NCI-H82 (cell line): ENCODE measurements at regions not wholly inside any gene's neighbourhood (a gene's known extent, or its start where the extent isn't known, plus 50 kb on each side); places are given as distances from the start of the nearest gene placed in this dataset.
"Not testable (repeated sequence)": the region's sequence is repeated elsewhere in the genome, so short reads cannot be mapped to it uniquely, and the experiment has no call there.

ENCODE experiments used
- DNase-seq: peaks from one replicate; lab custom pipeline; 2025; lab: John Stamatoyannopoulos, UW

DNA sequence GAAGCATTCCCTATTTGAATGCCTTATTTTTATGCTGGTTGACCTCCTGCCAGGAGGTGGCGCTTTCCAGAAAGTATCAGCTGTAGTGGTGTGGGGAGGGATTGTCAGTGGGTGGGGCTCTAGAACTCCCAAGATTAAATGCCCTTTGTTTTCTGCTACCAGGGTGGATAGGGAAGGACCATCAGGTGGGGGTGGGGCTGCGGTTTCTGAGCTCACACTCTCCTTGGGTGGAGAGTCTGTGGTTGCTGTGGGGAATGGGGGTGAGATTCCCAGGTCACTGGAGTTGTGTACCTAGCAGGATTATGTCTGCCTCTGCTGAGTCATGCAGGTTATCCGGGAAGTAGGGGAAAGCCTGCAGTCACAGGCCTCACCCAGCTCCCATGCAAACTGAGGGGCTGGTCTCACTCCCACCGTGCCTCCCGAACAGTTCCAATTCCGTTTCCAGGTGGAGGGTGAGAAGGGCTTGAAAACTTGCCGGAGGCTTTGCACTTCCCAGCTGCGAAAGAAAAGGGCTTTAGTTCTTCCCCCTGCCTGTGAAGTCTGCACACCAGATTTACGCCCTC, 68.3 kb downstream of the ALG10B start:
- peak; percentile 37 for DNase-seq

DNA sequence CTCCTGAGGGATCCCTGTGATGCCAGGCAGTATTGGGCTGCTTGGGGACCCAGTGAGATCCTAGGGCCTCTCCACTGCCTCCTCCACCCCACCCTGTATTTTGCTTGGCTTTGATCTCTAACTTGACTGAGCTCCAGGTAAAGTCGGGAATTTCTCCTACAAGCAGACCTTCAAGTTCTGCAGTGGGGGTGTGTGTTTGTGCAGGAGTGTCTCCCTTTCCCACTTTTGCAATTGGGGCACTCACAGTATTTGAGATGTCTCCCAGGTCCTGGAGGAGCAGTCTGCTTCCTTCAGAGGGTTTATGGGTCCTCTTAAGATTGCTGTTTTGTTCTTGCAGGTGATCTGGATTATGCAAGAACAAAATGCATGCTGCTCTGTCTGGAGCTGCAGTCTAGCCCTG, 68.9 kb downstream of the ALG10B start:
- DNase-seq, result no peak

DNA sequence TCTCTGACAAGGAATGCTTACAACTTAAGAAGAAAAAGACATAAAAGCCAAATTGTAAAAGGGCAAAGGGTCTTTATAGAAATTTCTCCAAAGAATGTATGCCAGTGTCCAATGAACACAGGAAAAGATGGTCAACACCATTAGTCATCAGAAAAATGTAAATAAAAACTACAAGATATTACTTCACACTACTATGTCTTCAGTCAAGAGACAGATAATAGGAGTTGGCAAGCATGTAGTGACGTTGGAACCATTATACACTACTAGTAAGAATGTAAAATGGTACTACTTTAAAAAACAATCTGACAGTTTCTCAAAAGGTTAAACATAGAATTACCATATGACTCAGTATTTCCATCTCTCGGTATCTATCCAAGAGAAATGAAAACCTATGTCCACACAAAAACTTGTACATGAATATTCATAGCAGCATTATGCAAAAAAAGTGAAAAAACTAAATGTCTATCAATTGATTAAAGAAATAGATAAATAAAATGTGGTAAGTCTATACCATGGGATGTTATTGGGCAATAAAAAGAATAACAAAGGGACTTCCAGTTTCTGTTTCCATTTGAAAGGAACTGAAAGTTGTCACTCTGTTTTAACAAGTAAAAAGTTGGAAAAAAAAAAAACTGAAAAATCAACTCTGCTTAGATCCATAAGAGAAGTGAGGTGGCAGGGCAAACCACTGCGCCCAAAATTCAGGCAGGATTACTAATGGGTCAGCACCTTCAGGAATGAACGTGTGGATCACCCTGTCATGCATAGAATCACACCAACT, 69.8 kb downstream of the ALG10B start:
- no peak for DNase-seq

DNA sequence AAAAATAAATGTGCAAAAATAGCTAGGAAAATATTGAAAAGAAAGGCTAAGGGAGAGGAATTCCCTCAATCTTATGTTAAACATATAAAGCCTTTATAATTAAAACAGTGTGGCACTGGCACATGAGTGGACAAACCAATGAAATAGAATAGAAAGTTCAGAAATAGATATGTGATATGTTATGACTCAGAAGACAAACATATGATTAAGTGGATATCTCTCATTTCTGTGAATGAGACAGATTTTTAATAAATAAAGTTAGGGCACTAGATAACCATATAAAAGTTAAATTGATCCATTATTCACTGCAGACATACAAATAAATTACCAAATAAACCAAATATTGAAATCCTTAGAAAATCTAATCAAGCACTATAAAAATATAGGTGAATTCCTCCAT, 73.0 kb downstream of the ALG10B start:
- no peak for DNase-seq

GRCh38 chr12:38391007-38391406, 74.4 kb downstream of the ALG10B start:
- DNase-seq, result no peak

DNA sequence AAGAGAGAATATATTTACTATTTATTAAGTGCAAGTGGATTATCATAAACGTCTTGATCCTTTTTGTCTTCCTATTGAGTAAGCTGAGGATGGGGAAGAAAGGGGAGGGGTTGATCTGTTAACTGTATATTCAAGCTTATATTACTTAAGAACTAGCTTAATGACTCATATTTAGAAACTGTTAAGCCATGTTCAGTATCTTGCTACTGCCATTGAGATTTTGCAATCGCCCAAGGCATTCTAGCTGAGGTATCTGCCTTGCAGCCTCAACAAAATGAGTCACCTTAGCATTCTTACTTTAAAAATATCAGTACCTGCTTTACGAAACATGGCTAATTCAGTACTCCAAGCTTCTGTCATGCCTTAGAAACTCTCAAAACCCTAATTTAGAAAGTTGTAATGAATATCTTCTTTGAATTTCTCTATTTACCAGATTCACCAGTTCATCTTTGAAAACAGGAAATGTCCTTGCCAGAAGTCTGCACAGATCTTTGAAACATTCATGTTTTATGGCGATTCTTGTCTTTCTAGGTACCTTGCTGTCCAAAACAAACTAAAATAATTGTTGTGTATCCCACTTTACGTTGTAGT, 76.1 kb downstream of the ALG10B start:
- DNase-seq, result no peak

GRCh38 chr12:38399711-38400206, 83.2 kb downstream of the ALG10B start:
- peak; percentile 98 for DNase-seq

- no peak for DNase-seq
Observed at GRCh38 chr12:38402811-38403210, 86.2 kb downstream of the ALG10B start.

DNA sequence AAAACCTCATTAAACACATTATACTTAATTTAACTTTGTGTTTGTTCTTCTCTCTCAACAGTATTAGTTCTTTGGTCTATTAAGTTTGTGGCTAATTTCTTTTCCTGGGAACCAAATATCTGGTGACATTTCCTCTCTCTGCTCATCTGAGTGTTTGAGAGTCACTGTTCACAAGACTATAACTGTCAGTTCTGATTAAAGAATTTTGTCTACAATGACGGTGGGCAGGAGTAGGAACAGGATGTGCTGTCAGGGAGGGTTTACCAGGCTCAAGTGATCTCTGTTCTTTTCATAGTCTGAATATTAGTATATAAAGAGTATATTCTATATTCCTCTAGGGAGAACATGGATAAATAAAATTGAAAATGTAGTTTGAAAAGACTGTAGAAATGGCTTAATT, 92.9 kb downstream of the ALG10B start:
- DNase-seq, result peak; percentile 6

GRCh38 chr12:38411426-38411825, 94.9 kb downstream of the ALG10B start:
- no peak for DNase-seq

GRCh38 chr12:38411946-38412345, 95.4 kb downstream of the ALG10B start:
- peak; percentile 68 for DNase-seq

- no peak for DNase-seq
Observed at GRCh38 chr12:38417101-38417500, 100.5 kb downstream of the ALG10B start.

DNA sequence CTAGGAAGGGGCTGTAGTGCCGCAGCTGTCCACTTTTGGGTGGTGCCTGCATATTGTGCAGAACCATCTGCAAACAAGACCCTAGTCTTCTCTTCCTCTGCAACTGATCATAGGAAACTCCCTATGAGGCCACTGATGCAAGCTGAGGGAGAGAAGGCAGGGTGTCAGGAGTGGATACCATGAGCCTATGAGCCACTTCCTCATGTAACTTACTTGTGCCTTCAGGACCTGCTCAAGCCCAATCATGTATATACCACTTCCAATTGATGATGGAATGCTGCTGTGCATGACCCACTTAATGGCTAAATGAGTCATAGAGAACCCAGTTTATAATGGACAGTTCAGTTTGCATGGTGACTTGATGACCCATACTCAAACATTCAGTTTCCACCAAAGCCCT, 107.9 kb downstream of the ALG10B start:
- DNase-seq, result no peak

- no peak for DNase-seq
Observed at GRCh38 chr12:38427442-38427841, 110.9 kb downstream of the ALG10B start.

DNA sequence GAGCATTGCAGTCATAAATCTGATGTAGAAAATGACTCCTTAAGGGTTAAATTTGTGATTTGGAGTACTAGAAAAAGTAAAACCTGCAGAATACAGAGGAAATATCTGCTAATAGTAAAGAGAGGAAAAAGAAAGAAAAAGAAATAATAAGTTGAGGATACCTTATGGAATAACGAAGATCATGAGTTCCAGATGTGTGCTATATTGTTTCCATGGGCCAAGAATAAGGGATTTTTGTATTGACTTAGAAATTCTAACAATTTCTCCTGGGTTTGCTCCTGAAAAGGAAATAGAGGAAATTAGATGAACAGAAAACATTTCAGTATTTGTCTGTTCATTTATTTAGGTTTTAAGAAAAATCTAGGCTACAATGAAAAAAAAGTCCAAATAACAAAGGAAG, 115.3 kb downstream of the ALG10B start:
- no peak for DNase-seq

DNA sequence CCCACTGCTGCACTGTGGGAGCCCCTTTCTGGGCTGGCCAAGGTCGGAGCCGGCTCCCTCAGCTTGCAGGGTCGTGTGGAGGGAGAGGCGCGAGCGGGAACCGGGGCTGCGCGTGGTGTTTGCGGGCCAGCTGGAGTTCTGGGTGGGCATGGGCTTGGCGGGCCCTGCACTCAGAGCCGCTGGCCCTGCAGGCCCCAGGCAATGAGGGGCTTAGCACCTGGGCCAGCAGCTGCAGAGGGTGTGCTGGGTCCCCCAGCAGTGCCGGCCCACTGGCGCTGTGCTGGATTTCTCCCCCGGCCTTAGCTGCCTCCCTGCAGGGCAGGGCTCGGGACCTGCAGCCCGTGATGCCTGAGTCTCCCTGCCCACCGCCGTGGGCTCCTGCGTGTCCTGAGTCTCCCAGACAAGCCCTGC, 125.3 kb downstream of the ALG10B start:
- not testable (repeated sequence) for DNase-seq

DNA sequence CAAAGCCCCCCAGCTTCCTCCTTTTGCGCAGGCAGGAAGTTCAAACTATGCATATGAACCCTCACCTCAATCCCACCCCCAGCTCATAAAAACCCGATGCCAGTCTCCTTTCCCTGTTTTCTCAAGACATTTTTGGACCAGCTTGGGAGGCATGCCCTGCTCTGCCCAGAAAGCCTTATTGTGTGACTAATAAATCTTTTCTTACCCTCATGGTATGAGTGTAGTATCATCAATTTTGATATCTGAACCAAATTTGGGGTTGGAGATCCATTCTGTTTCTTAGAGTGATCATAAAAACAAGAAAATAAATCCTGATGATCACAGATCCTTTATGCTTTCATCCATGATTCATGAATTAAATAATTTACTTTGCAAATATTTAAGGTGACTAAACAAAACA, 128.5 kb downstream of the ALG10B start:
- DNase-seq, result no peak

DNA sequence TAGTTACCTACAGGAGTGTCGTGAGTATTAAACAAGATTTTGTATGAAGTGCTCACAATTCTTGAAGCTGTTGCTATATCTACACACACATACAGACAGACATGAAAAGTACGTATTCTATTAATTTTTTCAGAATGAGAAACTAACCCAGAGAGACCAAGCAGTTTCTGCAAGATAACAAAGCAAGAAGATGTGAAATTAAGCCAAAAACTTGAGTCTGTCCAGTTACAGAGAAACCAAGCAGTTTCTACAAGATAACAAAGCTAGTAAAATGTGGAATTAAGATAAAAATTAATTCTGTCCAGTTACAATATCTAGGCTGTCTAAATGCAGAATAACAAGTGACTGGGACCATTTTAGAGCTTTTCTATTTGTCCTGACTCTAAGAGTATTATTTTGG, 132.4 kb downstream of the ALG10B start:
- DNase-seq, result no peak

GRCh38 chr12:38456537-38457120, 140.1 kb downstream of the ALG10B start:
- no peak for DNase-seq

- DNase-seq, result no peak
Observed at GRCh38 chr12:38465020-38465419, 148.4 kb downstream of the ALG10B start.

- DNase-seq, result no peak
Observed at GRCh38 chr12:38469715-38470114, 153.1 kb downstream of the ALG10B start.

GRCh38 chr12:38477340-38478090, 160.9 kb downstream of the ALG10B start:
- no peak for DNase-seq
